Kidney epithelial cell (primary cell): ENCODE measurements at regions not wholly inside any gene's neighbourhood (a gene's known extent, or its start where the extent isn't known, plus 50 kb on each side); places are given as distances from the start of the nearest gene placed in this dataset.

ENCODE experiments used
- DNase-seq: peaks from one replicate; pipeline ENCODE4 v3.0.0-alpha.2; 2010; ENCODE audit warnings: low read depth
- H3K27me3 ChIP-seq: 2 replicates; pipeline ENCODE4 v1.6.0; 2011; ENCODE audit warnings: low read length; ENCODE audit not compliant: control insufficient read depth, insufficient read depth
- H3K36me3 ChIP-seq: 2 replicates; pipeline ENCODE4 v1.5.1; 2011; ENCODE audit warnings: low read length; ENCODE audit not compliant: control insufficient read depth, insufficient read depth
- H3K4me3 ChIP-seq: 2 replicates; pipeline ENCODE4 v1.5.1; 2011; ENCODE audit warnings: low read depth, mild to moderate bottlenecking, control low read depth, low read length
- TF ChIP-seq, protein P1 (sequence below): IDR thresholded peaks from 2 replicates; pipeline ENCODE4 v1.5.1; 2011; ENCODE audit warnings: mild to moderate bottlenecking, moderate library complexity, low read length, control low read depth, inconsistent platforms; ENCODE audit not compliant: insufficient read depth, poor library complexity, severe bottlenecking

DNA sequence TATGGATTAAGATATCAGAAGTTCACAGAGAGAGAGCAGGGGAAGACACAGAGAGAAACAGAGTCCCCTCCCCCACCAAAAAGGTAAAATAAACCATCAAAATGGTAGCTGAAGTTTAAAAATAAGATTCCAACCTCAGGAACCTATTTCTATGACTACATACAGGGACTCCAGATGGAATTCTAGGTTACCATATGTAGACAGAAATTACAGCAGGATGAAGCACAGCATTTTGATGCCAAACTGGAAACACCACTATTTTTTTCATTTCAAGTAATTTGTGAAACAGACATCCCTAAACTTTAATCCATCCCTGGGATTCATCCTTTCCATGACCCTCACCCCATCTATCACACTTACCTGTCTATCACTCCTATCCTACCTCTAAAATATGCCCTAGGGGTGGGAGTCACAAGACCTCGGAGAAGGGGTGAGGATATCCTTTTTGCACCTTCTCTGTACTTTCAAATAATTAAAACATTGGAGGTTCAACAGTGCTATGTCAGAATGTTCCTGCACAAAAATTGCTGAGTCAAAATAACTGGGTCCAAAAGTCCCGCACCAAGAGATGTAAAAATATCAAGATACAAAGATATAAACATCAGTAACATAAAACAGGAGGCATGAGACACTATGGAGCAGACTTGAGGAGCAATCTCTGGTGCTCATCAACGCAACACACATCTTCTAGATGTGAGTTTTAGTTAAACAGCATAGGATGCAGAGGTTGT lies 344.5 kb upstream of the RASGEF1B start:
- no peak for DNase-seq
- Histone ChIP-seq H3K4me3 (no peak overlapping the region), H3K27me3 (no peaks in the 10 kb centered on the region), H3K36me3 (no peaks in the 10 kb centered on the region)
- TF ChIP-seq, protein P1, sequence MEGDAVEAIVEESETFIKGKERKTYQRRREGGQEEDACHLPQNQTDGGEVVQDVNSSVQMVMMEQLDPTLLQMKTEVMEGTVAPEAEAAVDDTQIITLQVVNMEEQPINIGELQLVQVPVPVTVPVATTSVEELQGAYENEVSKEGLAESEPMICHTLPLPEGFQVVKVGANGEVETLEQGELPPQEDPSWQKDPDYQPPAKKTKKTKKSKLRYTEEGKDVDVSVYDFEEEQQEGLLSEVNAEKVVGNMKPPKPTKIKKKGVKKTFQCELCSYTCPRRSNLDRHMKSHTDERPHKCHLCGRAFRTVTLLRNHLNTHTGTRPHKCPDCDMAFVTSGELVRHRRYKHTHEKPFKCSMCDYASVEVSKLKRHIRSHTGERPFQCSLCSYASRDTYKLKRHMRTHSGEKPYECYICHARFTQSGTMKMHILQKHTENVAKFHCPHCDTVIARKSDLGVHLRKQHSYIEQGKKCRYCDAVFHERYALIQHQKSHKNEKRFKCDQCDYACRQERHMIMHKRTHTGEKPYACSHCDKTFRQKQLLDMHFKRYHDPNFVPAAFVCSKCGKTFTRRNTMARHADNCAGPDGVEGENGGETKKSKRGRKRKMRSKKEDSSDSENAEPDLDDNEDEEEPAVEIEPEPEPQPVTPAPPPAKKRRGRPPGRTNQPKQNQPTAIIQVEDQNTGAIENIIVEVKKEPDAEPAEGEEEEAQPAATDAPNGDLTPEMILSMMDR, result no peak

DNA sequence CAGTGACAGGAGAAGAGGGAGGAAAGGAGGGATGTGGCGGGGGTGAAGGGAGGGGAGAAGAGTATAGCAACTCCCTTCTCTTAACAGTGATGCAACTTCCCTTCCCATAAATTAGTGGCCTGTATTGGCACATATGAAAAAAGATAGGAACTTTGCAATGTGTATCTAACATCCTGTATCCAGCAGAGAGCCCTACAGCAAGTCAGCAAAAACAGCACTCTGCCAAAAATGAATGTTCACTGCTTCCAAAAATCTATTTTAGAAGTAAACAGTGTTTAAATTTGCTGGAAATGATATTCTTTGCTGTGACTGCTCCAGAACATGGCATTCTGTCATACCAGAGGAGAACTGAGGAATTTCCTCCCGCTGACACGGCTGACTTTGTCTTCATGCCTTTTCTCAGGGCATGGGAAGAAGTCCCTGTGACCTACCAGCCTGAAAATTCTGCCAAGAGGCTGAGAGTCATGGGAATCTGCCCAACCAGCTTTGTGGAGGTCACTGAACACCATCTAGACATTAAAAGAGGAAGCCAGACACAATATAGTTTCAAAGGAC lies 343.4 kb upstream of the RASGEF1B start:
- H3K27me3 ChIP-seq, result no peaks in the 10 kb centered on the region
- H3K4me3 ChIP-seq, result no peak overlapping the region
- H3K36me3 ChIP-seq, result no peaks in the 10 kb centered on the region
- no peak for DNase-seq
- TF ChIP-seq, protein P1, result no peak

DNA sequence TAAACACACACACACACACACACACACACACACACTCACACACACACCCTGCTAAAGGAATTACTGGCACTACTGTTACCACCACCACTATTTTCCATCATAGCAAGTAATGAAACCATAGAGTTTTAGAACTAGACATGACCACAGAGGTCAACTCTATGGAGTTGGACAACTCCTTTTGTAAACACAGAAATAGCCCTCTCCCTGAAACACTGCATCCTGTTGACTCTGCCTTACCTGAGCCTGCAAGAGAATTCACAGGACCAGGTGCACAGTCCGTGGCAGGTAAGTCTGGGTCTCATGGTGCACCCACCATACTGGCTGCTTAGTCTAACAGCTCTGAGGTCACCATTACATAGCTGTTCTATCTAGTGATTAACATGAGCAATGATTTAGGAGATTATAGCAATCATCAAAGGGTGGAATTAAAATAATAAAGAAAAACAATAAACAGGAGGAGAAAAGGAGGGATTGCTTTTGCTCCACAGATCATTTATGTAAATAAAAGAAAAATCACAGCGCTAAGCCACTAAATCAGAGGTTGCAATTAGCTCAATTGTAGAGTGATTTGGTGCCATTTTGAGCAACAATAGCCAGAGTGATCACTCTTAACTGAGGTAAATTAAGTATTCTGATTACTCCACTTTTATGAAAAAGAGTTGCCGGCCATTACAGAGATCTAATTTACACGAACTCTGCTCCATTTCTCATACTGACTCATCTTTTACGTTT lies 340.0 kb upstream of the RASGEF1B start:
- no peaks in the 10 kb centered on the region for H3K36me3 ChIP-seq
- no peaks in the 10 kb centered on the region for H3K27me3 ChIP-seq
- TF ChIP-seq, protein P1, result no peak
- no peak for DNase-seq
- no peak overlapping the region for H3K4me3 ChIP-seq

DNA sequence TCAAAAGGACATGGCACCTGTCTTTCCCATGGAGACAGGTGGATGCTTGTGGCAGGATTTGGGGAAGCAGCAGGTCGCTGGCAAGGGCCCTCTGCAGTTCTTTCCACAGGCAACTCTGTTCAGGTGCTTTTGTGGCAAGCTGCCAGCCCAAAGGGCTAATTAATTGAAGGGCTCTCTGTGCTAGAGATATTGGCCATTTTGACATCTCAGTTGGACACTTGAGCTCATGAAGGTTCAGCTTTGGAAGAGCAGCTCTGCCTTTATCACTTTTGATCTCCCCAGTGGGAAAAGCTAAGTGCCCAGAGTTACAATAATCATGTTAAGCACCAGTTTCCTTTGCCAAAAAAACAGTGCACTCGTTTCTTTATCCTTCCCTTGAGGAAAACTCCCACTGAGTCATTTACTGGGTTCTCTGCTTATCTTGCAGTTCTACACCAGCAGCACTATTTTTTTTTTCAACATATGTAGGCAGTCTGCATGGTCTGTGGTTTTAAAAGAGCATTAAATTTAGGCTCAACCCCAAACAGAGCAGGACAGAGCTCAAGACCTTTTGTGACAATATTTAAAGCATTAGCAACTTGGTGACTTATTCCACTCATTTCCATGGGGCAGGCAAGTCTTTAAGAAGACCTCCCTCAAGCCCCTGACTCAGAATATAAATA lies 336.4 kb upstream of the RASGEF1B start:
- H3K4me3 ChIP-seq, result no peak overlapping the region
- no peaks in the 10 kb centered on the region for H3K27me3 ChIP-seq
- DNase-seq, result no peak
- TF ChIP-seq, protein P1, result no peak
- H3K36me3 ChIP-seq, result no peaks in the 10 kb centered on the region

DNA sequence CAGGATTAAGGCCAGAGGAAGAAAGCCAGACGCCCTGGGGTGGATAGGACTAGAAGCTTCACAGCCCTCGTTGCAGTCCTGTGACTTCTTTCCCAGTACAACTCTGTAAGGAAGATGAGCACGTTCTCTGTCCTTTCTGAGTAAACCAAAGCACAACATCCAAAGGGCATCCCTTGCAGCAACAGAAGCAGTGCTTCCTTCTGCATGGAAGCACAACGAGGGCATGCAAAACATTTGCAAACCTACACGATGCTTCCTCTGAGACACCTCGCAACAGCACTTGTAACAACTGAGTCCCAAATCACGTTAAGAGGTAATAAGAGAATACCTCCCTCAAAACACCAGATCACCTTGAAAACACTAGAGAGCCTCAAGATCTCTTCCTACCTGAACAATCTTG lies 335.7 kb upstream of the RASGEF1B start:
- H3K36me3 ChIP-seq, result no peaks in the 10 kb centered on the region
- TF ChIP-seq, protein P1, result no peak
- H3K4me3 ChIP-seq, result no peak overlapping the region
- H3K27me3 ChIP-seq, result no peaks in the 10 kb centered on the region
- DNase-seq, result no peak
